Parathyroid adenoma (tissue), 2 donors: ENCODE measurements at regions not wholly inside any gene's neighbourhood (a gene's known extent, or its start where the extent isn't known, plus 50 kb on each side); places are given as distances from the start of the nearest gene placed in this dataset.

Experiments
- H2AFZ ChIP-seq: fragments of 300-600 bp; sonication (generic); one replicate; pipeline ENCODE4 v1.7.0; 2017; ENCODE audit warnings: antibody characterized with exemption, mild to moderate bottlenecking
- H3K27ac ChIP-seq: fragments of 300-600 bp; sonication (generic); one replicate; pipeline ENCODE4 v1.7.0; 2017
- H3K27me3 ChIP-seq: fragments of 300-600 bp; sonication (generic); one replicate; pipeline ENCODE4 v1.7.0; 2017; ENCODE audit warnings: low read length; ENCODE audit not compliant: control insufficient read depth, insufficient read depth
- H3K36me3 ChIP-seq: fragments of 300-600 bp; sonication (generic); one replicate; pipeline ENCODE4 v1.7.0; 2017; ENCODE audit warnings: low read length; ENCODE audit not compliant: control insufficient read depth, insufficient read depth
- H3K4me1 ChIP-seq: fragments of 300-600 bp; sonication (generic); one replicate; pipeline ENCODE4 v1.7.0; 2017; ENCODE audit warnings: control low read depth
- H3K4me2 ChIP-seq: fragments of 300-600 bp; sonication (generic); one replicate; pipeline ENCODE4 v1.7.0; 2017; ENCODE audit warnings: low read length
- H3K4me3 ChIP-seq: fragments of 300-600 bp; sonication (generic); one replicate; pipeline ENCODE4 v1.7.0; 2017; ENCODE audit warnings: low read depth, low read length
- H3K79me2 ChIP-seq: fragments of 300-600 bp; sonication (generic); one replicate; pipeline ENCODE4 v1.7.0; 2017; ENCODE audit warnings: control low read depth
- H3K9ac ChIP-seq: fragments of 300-600 bp; sonication (generic); one replicate; pipeline ENCODE4 v1.7.0; 2017; ENCODE audit warnings: mild to moderate bottlenecking
- H3K9me3 ChIP-seq: fragments of 300-600 bp; sonication (generic); one replicate; pipeline ENCODE4 v1.7.0; 2017; ENCODE audit warnings: low read length; ENCODE audit not compliant: control insufficient read depth
- CTCF ChIP-seq: fragments of 300-600 bp; sonication (generic); IDR thresholded peaks from one replicate; pipeline ENCODE4 v1.7.0; 2017; ENCODE audit warnings: antibody characterized with exemption, mild to moderate bottlenecking
- donor health status: primary hyperparathyroidism.

GRCh38 chr12:115132145-115132544 lies 448.2 kb upstream of the TBX3 start:
- Histone ChIP-seq H3K36me3 (no peaks in the 10 kb centered on the region), H3K27me3 (no peaks in the 10 kb centered on the region), H3K27ac (no peak overlapping the region), H3K4me3 (no peak overlapping the region), H3K9ac (no peak overlapping the region), H3K4me2 (no peak overlapping the region), H3K79me2 (no peaks in the 10 kb centered on the region), H3K4me1 (no peaks in the 10 kb centered on the region), H2AFZ (no peak overlapping the region), H3K9me3 (no peaks in the 10 kb centered on the region)
- TF ChIP-seq CTCF = no peak

GRCh38 chr12:115129727-115130126 lies 445.8 kb upstream of the TBX3 start:
- H3K36me3 ChIP-seq = no peaks in the 10 kb centered on the region
- no peak for TF ChIP-seq CTCF
- H3K79me2 ChIP-seq = no peaks in the 10 kb centered on the region

GRCh38 chr12:115121053-115121452 lies 437.1 kb upstream of the TBX3 start:
- TF ChIP-seq CTCF = no peak
- Histone ChIP-seq H3K27me3 (no peaks in the 10 kb centered on the region), H3K4me1 (no peaks in the 10 kb centered on the region), H3K36me3 (no peaks in the 10 kb centered on the region), H3K79me2 (no peaks in the 10 kb centered on the region), H3K9ac (no peak overlapping the region), H3K27ac (no peak overlapping the region), H2AFZ (no peak overlapping the region), H3K4me3 (no peak overlapping the region), H3K9me3 (no peaks in the 10 kb centered on the region), H3K4me2 (no peak overlapping the region)

More at GRCh38 chr12:115129727-115130126, 445.8 kb upstream of the TBX3 start:
- no peak overlapping the region for H3K4me3 ChIP-seq
- H3K9me3 ChIP-seq = no peaks in the 10 kb centered on the region
- H3K27me3 ChIP-seq = no peaks in the 10 kb centered on the region
- H3K4me2 ChIP-seq = no peak overlapping the region
- H3K4me1 ChIP-seq = no peaks in the 10 kb centered on the region
- no peak overlapping the region for H2AFZ ChIP-seq
- no peak overlapping the region for H3K9ac ChIP-seq
- no peak overlapping the region for H3K27ac ChIP-seq

GRCh38 chr12:115118177-115118724 lies 434.3 kb upstream of the TBX3 start:
- H3K36me3 ChIP-seq = no peaks in the 10 kb centered on the region
- H3K9me3 ChIP-seq = no peaks in the 10 kb centered on the region
- no peaks in the 10 kb centered on the region for H3K27me3 ChIP-seq
- H2AFZ ChIP-seq = no peak overlapping the region
- no peak overlapping the region for H3K4me2 ChIP-seq
- no peaks in the 10 kb centered on the region for H3K4me1 ChIP-seq
- no peak overlapping the region for H3K27ac ChIP-seq
- H3K79me2 ChIP-seq = no peaks in the 10 kb centered on the region
- no peak overlapping the region for H3K4me3 ChIP-seq
- H3K9ac ChIP-seq = no peak overlapping the region
- no peak for TF ChIP-seq CTCF

- Histone ChIP-seq H2AFZ (no peak overlapping the region), H3K9ac (no peak overlapping the region), H3K4me2 (no peak overlapping the region), H3K4me3 (no peak overlapping the region), H3K9me3 (no peaks in the 10 kb centered on the region), H3K36me3 (no peaks in the 10 kb centered on the region), H3K27ac (no peak overlapping the region), H3K4me1 (no peaks in the 10 kb centered on the region), H3K27me3 (no peaks in the 10 kb centered on the region), H3K79me2 (no peaks in the 10 kb centered on the region)
- no peak for TF ChIP-seq CTCF
Observed at GRCh38 chr12:115114140-115114539, 430.2 kb upstream of the TBX3 start.
